Cardiac fibroblast (primary cell): ENCODE measurements at regions not wholly inside any gene's neighbourhood (a gene's known extent, or its start where the extent isn't known, plus 50 kb on each side); places are given as distances from the start of the nearest gene placed in this dataset.
"Not testable (repeated sequence)": the region's sequence is repeated elsewhere in the genome, so short reads cannot be mapped to it uniquely, and the experiment has no call there.

ENCODE experiments used
- DNase-seq, 2 donors: peaks; one replicate each; pipeline versions ENCODE4 v3.0.0 to v3.0.0-alpha.2; 2010; ENCODE audit warnings: low read depth in 2 of 2
- H3K4me3 ChIP-seq, 2 donors: replicated peaks in 1 of 2; 1 replicate in 1 of 2; 2 replicates in 1 of 2; pipeline ENCODE4 v1.5.1; 2011; ENCODE audit warnings: low read depth in 2 of 2, low read length in 2 of 2, mild to moderate bottlenecking in 2 of 2, moderate library complexity in 1 of 2
- TF ChIP-seq, protein P1 (sequence below): IDR thresholded peaks from one replicate; pipeline ENCODE4 v1.5.1; 2011; ENCODE audit warnings: low read depth, mild to moderate bottlenecking, low read length, inconsistent platforms

DNA sequence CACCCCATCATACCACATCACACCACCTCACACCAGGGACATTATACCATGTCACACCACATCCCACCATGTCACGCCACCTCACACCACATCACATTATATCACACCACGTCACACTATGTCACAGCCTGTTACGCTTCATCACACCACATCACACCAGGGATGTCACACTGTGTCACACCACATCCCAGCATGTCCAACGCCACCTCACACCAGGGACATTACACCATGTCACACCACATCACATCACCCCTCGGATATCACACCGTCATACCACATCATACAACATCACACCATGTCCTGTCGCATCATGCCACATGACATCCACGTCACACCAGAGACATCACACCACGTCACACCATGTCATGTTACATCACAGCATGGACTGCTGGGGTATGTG, 235.5 kb downstream of the TMEM121 start:
- TF ChIP-seq, protein P1, sequence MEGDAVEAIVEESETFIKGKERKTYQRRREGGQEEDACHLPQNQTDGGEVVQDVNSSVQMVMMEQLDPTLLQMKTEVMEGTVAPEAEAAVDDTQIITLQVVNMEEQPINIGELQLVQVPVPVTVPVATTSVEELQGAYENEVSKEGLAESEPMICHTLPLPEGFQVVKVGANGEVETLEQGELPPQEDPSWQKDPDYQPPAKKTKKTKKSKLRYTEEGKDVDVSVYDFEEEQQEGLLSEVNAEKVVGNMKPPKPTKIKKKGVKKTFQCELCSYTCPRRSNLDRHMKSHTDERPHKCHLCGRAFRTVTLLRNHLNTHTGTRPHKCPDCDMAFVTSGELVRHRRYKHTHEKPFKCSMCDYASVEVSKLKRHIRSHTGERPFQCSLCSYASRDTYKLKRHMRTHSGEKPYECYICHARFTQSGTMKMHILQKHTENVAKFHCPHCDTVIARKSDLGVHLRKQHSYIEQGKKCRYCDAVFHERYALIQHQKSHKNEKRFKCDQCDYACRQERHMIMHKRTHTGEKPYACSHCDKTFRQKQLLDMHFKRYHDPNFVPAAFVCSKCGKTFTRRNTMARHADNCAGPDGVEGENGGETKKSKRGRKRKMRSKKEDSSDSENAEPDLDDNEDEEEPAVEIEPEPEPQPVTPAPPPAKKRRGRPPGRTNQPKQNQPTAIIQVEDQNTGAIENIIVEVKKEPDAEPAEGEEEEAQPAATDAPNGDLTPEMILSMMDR = no peak
- H3K4me3 ChIP-seq = no peak overlapping the region
- no peak for DNase-seq

DNA sequence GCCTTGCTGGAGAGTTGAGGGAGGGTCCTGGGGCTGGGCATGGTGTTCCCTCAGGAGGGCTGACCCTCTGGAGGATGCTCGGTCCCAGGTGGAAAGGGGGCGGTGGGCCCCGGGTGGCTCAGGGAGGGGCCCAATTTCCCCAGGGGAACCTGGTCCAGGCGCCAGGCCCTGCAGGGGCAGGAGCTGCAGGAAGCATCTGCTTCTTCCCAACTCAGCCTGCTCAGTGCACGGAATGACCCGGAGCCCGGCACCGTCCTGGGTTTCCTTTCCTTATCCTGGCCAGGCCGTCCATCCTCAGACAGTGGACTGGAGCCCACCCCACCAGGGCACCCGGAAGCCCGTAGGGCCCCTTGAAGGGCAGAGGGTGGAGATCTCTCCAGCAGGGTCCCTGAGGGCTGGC, 235.9 kb downstream of the TMEM121 start:
- not testable (repeated sequence) for DNase-seq, H3K4me3 ChIP-seq

DNA sequence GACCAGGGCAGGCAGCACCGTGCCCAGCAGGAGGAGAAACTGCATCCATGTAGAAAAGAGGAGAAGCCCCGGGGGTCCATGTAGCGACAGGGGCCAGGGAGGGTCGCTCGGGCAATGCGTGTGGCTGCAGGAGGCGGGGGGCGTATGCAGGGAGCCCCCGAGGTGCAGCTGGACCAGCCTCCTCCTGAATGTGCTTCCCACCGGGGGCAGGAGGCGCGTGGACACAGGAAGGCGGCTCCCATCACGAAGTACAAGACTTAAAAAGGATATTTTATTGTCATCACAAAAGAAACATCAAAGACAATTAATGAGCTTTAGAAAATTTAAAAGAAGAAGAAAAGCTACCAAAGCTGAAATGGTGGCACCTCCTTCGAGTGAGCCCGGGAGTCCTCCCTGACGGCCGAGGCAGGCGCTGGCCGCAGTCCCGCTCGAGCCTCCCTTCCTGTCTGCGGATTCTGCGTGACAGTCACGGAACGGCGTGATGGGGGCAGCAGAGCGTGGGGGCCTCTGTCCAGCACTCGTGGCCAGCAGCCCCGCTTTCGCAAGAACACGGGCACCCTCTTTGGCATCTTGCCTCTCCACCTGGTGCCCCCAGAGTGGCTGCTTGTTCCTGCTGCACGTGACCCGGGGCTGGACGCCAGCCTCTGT, 238.0 kb downstream of the TMEM121 start:
- not testable (repeated sequence) for H3K4me3 ChIP-seq, DNase-seq

DNA sequence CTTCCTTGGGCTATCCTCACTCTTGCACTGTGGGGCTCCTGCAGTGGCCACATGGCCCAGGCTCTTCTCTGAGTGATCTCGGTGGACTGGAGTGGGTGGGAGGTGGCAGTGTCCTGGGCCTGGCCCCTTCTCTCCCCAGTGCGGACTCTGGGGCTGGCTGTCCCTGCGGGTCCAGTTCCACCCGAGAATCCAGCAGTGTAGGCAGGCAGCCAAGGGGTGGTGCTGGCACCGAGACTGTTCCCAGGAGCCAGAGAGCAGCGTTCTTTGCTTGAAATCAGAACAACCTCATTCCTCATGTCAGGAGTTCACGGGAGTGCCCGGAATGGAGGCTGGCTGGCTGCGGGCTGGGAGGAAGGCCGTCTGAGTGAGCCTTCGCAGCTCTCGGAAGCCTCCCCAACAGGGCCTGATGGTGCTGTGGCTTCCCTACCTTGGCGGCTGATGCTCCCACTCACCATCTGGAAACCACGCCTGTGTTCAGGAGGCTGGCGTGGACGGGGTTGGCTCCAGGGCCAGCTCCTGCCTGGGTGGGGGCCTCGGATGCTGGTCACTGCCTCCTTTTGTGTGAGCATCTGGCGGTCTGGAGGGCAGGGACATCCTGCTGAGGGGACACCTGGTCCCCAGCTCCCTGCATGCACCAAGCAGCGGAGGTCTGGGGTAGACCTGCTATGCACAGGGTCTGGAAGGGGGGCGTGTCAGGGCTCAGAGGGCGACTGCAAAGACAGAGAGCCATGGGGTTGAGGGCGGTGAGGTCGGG, 238.9 kb downstream of the TMEM121 start:
- not testable (repeated sequence) for H3K4me3 ChIP-seq, DNase-seq

DNA sequence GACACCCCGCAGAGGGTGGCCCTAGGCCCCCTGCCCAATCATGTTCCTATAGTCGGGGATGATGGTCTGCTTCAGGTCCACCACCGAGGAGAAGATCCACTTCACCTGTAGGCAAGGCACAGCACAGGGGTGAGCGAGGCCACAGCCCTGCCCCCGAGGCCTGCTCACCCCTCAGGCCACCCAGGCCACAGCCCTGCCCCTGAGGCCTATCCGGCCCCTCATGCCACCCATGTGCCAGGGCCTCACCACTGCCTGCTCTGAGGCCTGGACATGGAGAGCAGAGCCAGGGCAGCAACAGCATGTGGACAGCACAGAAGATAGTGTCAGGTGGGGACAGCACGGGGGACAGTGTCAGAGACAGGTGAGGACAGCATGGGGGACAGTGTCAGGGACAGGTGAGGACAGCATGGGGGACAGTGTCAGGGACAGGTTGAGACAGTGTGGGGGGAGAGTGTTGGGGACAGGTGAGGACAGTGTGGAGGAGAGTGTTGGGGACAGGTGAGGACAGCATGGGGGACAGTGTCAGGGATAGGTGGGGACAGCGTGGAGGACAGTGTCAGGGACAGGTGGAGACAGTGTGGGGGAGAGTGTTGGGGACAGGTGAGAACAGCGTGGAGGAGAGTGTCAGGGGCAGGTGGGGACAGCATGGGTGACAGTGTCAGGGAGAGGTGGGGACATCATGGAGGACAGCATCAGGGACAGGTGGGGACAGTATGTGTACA, 239.7 kb downstream of the TMEM121 start:
- TF ChIP-seq, protein P1 = no peak
- no peak for DNase-seq
- H3K4me3 ChIP-seq = no peak overlapping the region

DNA sequence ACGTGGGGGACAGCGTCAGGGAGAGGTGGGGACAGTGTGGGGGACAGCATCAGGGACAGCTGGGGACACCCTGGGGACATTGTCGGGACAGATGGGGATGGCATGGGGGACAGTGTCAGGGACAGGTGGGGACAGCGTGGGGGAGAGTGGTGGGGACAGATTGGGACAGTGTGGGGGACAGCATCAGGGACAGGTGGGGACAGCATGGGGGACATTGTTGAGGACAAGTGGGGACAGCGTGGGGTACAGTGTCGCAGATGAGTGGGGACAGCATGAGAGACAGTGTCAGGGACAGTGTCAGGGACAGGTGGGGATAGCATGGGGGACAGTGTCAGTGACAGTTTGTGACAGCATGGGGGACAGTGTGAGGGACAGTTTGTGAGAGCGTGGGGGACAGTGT, 240.9 kb downstream of the TMEM121 start:
- TF ChIP-seq, protein P1 = no peak

DNA sequence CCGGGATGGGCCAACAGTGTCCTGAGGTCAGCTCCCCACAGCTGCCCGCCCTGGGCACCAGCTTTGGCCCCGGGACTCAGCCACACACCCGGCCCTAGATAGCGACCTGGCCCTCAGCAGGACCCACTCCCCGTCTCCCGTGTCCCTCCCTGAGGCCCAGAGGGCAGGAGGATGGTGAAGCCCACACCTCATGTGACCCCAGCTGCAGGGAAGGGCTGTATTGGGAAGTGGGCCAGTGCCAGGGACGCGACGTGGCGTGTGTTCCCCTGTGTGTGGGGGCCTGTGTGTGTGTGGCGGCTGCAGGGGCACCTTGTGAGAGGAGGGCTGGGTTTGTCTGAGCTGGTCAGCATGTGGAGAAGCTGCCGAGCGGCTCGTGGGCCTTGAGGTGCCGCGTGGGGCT, 241.7 kb downstream of the TMEM121 start:
- not testable (repeated sequence) for DNase-seq, H3K4me3 ChIP-seq

More for the DNA sequence above, 240.9 kb downstream of the TMEM121 start:
- DNase-seq = no peak
- H3K4me3 ChIP-seq = no peak overlapping the region

DNA sequence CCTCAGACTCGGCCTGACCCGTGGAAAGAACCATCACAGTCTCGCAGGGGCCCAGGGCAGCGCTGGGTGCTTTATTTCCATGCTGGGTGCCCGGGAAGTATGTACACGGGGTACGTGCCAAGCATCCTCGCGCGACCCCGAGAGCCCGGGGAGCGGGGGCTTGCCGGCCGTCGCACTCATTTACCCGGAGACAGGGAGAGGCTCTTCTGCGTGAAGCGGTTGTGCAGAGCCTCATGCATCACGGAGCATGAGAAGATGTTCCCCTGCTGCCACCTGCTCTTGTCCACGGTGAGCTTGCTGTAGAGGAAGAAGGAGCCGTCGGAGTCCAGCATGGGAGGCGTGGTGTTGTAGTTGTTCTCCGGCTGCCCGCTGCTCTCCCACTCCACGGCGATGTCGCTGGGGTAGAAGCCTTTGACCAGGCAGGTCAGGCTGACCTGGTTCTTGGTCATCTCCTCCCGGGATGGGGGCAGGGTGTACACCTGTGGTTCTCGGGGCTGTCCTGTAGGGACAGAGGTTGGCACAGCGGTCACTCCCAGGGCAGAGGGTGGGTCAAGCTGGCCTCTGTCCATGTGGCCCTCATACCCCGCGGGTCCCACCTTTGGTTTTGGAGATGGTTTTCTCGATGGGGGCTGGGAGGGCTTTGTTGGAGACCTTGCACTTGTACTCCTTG, 242.8 kb downstream of the TMEM121 start:
- H3K4me3 ChIP-seq, DNase-seq: not testable (repeated sequence)

DNA sequence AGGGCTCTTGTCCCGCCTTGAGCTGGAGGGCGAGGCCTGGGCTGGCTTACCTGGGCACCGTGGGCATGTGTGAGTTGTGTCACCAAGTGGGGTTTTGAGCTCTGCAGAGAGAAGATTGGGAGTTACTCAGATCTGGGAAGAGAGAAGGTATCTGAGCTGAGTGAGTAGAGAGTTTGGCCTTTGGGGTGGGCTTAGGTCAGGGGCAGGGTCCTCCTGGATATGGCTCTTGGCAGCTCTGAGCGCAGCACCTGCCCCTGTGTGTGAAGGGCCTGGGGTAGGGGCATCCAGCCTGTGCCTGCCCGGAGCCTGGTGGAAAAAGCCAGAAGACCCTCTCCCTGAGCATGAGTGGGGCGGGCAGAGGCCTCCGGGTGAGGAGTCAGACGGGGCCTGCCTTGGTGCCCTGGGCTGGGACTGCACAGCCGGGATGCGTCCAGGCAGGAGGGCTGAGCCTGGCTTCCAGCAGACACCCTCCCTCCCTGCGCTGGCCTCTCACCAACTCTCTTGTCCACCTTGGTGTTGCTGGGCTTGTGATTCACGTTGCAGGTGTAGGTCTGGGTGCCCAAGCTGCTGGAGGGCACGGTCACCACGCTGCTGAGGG, 244.3 kb downstream of the TMEM121 start:
- DNase-seq, H3K4me3 ChIP-seq: not testable (repeated sequence)

DNA sequence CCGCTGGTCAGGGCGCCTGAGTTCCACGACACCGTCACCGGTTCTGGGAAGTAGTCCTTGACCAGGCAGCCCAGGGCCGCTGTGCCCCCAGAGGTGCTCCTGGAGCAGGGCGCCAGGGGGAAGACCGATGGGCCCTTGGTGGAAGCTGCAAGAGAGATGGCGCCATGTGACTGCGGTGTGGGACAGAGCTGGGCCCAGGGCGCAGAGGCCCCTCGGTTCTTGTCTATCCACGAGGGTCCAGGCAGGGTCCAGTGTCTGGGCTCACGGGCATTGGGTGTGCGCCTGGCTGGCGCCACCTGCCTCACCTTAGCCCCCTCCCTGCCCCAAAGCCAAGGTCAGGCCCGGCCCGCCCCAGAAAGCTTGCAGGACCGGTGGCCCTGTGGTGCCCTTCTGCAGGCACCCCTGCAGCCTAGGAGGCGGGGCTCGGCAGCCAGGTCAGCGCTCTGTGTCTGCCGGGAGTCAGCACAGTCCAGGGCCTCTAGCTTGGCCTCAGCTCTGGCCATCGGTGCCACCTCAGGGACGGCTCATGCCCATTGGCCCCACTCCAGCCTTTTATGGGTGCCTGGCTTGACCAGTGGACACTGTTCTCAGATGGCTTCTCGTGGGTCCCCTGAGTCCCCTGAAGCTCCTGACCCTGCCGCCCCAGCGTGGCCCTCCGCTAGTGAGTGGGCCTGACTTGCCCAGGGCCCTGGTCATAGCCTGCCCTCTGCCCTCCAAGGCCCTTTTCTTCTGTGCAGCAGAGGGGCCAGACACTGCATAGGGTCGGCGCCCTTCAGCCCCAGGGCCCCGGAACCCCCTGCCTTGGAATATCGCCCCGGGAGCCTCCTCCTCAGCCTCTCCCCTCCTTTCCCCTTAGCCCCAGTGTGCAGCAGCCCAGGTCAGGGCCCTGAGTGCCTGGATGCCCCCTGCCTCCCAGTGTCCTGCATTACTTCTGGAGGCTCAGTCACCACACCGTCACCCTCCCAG, 245.2 kb downstream of the TMEM121 start:
- not testable (repeated sequence) for DNase-seq

DNA sequence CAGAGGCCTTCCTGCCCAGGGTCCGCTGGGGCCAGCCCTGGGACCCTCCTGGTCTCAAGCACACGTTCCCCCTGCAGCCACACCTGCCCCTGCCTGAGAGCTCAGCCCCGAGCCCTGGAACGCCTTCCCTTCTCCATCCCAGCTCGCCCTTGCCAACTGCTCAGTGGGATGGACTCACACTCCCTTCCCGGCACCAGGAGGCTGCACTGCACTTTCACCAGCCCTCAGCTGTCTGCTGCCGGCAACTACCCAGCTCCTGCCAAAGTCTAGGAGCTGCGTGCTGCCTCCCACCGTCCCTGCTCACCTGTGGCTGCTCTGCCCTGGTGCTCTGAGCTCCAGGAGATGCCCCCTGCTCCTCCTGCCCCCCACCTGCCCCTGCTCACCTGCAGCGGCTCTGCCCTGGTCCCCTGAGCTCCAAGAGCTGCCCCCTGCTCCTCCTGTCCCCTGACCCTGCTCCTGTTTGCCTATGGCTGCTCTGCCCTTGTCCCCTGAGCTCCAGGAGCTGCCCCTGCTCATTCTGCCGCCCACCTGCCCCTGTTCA, 246.4 kb downstream of the TMEM121 start:
- H3K4me3 ChIP-seq, DNase-seq: not testable (repeated sequence)

More for the DNA sequence above, 245.2 kb downstream of the TMEM121 start:
- not testable (repeated sequence) for H3K4me3 ChIP-seq
